Ishikawa (cell line): ENCODE measurements at regions not wholly inside any gene's neighbourhood (a gene's known extent, or its start where the extent isn't known, plus 50 kb on each side); places are given as distances from the start of the nearest gene placed in this dataset.

ENCODE experiments used
- CREB1 ChIP-seq: IDR thresholded peaks from 2 replicates; pipeline ENCODE4 v1.6.1; 2012; ENCODE audit warnings: low read depth
- MAX ChIP-seq: IDR thresholded peaks from 2 replicates; pipeline ENCODE4 v1.6.1; 2012
- REST ChIP-seq: IDR thresholded peaks from 2 replicates; pipeline ENCODE4 v1.6.1; 2012; ENCODE audit warnings: low read depth, mild to moderate bottlenecking
- TAF1 ChIP-seq: IDR thresholded peaks from 2 replicates; pipeline ENCODE4 v1.6.1; 2012; ENCODE audit warnings: low read depth, mild to moderate bottlenecking
- TEAD4 ChIP-seq: IDR thresholded peaks from 2 replicates; pipeline ENCODE4 v1.6.1; 2012
- ZBTB7A ChIP-seq: IDR thresholded peaks from 2 replicates; pipeline ENCODE4 v1.6.1; 2012; ENCODE audit warnings: low read depth

- TF ChIP-seq REST (no peak), TAF1 (no peak), TEAD4 (no peak), ZBTB7A (no peak), CREB1 (no peak), MAX (no peak)
Measured at GRCh38 chrX:46376246-46376885, 168.9 kb downstream of the ZNF674 start.
